ENCODE measurements at regions not wholly inside any gene's neighbourhood (a gene's known extent, or its start where the extent isn't known, plus 50 kb on each side); places are given as distances from the start of the nearest gene placed in this dataset.

GRCh38 chr5:6832994-6833393, 119.8 kb downstream of the TENT4A start:
- DNase-seq = peak in 1 of 14 donors; percentile 80

DNA sequence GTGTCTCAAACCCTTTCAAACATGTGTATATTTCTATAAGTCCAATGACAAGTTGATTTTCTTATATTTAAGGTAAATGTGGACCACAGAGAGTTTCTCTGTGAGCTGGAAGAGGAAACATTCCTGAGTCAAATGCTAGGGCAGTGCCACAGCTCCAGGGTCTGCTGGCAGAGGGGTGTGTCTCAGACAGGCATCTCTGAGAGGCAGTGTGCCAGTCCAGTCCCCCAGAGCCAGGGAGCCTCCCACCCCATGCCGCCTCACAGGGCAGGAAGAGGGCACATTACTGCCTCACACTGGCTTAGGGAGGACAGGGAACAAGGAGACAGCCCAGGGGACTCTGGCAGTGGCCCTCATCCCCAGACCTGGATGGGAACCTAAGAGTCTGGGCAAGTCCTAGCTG, 120.2 kb downstream of the TENT4A start:
- DNase-seq = no peak

GRCh38 chr5:6837095-6837494, 123.9 kb downstream of the TENT4A start:
- DNase-seq = no peak

DNA sequence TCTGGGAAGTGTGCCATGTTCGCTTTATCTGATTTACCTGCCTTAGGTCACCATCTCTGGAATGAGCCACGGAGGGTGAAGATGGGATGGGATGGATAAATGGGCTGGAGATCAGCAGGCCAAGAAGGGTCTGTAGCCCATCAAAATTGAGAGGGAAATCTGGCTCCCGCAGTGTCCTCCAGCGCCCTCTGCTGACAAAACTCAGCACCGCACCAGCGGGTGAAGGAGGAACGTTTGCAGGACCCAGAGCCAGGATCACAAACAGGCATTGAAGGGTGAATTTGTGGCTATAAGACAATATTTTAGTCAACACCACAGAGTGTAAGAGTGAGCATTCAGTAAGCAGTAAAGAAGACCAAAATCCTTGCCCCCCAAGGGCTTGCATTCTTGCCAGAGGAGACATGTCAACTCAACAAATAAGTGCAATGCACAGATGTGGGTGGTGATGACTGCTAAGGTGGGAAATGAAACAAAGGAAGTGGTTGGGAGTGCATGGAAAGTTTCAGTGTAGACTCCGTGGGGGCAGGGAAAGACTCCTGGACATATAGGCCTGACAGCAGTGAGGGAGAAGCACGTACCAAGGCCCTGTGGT, 124.4 kb downstream of the TENT4A start:
- no peak for DNase-seq

GRCh38 chr5:6838736-6839135, 125.5 kb downstream of the TENT4A start:
- DNase-seq = no peak

GRCh38 chr5:6840136-6840793, 127.0 kb downstream of the TENT4A start:
- no peak for DNase-seq

DNA sequence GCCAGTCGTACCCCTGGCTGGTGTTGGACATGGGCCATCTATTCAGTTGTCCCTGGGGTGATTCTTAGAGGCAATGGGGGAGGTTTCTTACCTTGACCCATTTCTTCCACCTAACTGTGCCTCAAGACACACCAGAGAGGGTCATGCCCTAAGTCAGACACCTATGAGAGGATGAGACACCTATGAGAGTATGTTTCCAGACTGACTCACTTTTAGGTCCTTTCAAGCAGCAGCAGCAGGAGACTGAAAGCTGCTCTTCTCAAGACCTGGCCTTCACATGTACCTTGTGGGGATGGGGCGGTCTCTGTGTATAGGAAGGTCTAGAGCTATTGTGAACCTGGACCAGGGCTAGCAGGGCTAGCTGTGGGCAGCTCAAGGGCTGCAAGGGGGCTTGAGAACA, 130.1 kb downstream of the TENT4A start:
- DNase-seq = no peak

- DNase-seq = peak in 1 of 14 donors; percentile 54
Observed at GRCh38 chr5:6843821-6844220, 130.6 kb downstream of the TENT4A start.

GRCh38 chr5:6845856-6846255, 132.6 kb downstream of the TENT4A start:
- no peak for DNase-seq

DNA sequence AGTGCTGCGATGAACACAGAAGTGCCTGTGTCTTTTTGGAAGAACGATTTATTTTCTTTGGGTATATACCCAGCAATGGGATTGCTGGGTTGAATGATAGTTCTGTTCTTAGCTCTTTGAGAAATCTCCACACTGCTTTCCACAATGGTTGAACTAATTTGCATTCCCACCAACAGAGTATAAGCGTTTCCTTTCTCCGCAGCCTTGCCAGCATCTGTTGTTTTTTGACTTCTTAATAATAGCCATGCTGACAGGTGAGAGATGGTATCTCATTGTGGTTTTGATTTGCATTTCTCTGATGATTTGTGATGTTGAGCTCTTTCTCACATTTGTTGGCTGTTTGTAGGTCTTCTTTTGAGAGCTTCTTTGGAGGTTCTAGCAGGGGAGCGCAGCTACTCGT, 134.6 kb downstream of the TENT4A start:
- DNase-seq = no peak

GRCh38 chr5:6849316-6850105, 136.3 kb downstream of the TENT4A start:
- DNase-seq = no peak

DNA sequence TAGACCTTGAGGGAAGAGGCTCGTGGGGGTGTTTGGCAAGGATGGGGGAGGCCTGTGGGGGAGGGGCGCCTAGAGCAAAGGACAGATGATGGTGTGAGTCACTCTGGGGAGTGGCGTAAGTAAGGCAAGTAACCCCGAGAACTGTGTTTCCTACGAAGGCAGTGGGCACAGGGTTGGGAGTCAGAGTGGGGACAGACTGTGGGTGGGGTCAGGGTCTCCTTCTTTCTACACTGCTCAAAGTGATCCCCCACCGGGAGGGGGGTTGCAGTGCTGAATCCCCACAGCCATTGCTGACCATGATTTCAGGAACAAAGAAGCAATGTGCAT, 136.8 kb downstream of the TENT4A start:
- no peak for DNase-seq

DNA sequence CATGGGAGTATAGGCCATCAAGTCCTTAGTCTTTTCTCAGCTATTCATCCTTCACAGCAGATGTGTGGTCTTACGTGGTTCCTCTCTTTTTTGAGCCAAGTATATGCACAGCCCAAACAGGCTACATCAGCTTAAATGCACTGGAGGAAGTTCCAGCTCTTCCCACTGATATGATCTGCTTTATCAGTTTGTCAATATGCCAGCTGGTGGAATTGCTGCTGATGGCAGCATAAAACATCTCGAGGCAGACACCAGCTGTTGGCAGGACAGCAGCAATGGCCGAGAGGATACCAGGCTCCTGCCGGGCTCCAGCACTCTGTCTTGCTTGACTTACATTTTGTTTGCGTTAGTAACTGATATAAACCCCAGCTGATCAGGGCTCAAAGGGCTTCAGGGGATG, 143.4 kb downstream of the TENT4A start:
- no peak for DNase-seq

DNA sequence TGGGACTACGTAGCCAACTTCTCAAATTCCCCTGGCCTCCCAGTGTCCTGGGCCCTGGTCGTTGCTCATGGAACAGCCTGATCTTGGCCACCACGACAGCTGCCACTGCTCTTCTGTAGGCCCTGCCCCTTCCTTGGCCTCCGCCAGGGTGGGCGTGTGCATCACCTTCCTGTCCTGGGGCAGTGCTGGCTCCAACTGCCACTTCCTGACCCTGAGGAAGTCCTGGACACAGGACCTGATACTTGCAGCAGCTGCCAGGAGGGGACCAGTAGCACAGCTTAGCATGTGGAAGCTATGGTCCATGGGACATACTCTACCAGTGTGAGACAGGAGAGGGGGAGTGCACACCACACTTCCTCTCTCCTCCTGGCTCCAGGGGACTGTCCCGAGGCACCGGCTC, 145.2 kb downstream of the TENT4A start:
- DNase-seq = no peak

DNA sequence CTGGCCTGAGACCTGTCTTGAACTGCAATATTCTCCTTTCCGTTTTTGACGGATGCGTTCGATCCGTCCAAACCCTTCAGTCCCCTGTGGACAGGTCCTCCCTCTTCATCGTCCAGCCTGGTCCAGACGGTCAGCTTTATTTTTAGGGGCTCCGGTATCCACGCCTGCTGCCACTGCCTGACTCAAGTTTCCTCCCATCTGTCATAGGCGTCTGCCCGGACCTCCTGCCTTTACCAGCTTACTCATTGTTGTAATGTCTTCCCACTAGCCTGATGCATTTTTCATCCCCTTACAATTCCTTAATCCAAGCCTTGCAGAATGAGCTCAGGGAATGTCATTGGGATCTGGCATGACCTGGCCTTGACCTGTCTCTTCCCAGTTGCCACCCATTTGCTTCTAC, 145.8 kb downstream of the TENT4A start:
- peak in 1 of 14 donors; percentile 84 for DNase-seq

DNA sequence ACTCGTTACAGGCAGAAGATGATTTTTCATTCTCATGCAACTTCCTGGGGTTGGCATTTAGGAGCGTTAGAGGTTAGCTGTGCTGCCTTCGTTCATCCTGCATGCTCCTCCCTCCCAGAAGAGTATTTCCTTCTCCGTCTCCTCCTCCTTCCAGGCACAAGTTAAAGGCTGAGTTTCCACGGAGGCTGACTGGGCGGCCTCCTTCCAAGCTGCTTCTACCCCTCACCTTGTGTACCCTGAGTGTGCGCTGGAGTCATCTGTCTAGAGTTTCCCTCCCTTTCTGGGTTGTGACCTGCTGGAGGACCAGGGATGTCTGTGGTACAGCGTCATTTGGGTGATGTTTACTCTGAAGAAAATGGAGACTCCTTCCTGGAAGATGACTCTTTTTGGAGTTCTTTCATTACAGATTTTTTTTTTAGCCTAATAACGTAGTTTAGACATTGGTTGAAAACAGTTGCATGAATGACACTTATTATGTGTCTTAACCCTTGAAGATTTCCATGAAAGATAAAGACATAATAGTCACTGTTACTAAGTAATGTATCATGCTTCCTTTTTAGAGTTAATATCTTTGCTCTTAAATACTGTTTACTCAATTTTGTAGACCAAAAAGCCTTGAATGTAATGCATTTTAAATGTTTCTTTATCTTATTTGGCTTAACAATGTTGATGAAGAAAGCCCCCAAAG, 146.9 kb downstream of the TENT4A start:
- DNase-seq = peak in 1 of 14 donors; percentile 11

- DNase-seq = no peak
Observed at GRCh38 chr5:6861036-6861435, 147.8 kb downstream of the TENT4A start.

DNA sequence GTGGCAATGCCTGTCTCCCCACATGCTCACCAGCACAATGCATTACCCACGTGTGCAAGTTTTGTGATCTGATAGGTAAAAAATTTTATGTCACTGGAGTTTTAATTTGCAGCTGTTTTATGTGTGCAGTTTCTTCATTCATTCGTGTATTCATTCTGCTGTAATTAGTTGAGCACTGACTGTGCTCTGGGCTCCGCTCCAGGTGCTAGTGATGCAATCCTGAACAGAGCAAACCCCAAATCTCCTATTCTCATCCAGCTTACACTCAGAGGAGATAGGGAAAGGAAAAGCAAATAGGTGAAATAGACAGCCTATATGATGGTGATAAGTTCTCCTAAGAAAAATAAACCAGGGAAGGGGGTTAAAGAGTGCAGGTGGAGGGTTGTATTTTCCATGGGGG, 148.4 kb downstream of the TENT4A start:
- no peak for DNase-seq

GRCh38 chr5:6862306-6862705, 149.1 kb downstream of the TENT4A start:
- DNase-seq = no peak

DNA sequence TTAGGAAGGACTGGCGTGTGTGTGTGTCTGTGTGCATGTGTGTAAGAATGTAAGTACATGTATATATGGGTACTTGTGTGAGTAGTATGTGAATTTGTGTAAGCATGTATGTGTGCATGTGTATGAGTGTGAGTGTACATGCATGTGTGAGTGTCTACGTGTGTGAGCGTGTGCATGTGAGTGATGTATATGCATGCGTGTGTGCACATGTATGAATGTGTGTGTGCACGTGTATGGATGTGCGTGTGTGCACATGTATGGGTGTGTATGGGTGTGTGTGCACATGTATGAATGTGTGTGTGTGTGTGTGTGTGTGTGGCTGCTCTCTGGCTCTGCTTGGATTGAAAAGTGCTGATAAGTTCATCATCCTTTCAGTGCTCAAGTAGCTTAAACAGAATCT, 154.5 kb downstream of the TENT4A start:
- no peak for DNase-seq

- DNase-seq = peak in 12 of 14 donors; percentile 1 to 95 (median 38)
Observed at GRCh38 chr5:6868171-6868570, 154.9 kb downstream of the TENT4A start.

- no peak for DNase-seq
Observed at GRCh38 chr5:6868575-6869215, 155.5 kb downstream of the TENT4A start.

DNA sequence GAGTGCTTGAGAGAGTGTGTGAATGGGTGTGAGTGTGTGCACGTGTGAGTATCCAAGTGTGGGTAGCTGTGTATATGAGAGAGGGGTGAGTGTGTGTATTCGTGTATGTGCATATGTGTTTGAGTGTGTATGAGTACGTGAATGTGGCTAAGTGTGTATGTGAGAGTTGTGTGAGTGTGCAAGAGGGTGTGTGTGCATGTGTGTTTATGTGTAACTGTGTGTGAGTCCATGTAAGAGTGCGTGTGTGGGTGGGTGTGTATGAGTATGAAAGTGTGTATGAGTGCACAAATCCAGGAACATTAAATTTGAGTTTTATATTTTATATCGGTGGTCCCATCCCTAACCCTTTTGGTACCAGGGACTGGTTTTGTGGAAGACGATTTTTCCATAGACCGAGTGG, 156.4 kb downstream of the TENT4A start:
- DNase-seq = no peak
